GM21390 (cell line): ENCODE measurements at regions not wholly inside any gene's neighbourhood (a gene's known extent, or its start where the extent isn't known, plus 50 kb on each side); places are given as distances from the start of the nearest gene placed in this dataset.

Source experiments
- ATAC-seq: cut with Tn5 transposase; IDR thresholded peaks from one replicate; pipeline ENCODE4 v1.9.1; 2021; ENCODE audit not compliant: unreplicated experiment

GRCh38 chr4:133493241-133493640 is 344.1 kb downstream of the PCDH10 start:
- ATAC-seq, result no peak

GRCh38 chr4:133484287-133484686 is 335.2 kb downstream of the PCDH10 start:
- ATAC-seq, result no peak

- no peak for ATAC-seq
Measured at GRCh38 chr4:133483600-133484246, 334.6 kb downstream of the PCDH10 start.

- ATAC-seq, result no peak
Measured at GRCh38 chr4:133476063-133476462, 327.0 kb downstream of the PCDH10 start.

- ATAC-seq, result no peak
Measured at GRCh38 chr4:133474501-133474900, 325.4 kb downstream of the PCDH10 start.

GRCh38 chr4:133472244-133472643 is 323.1 kb downstream of the PCDH10 start:
- no peak for ATAC-seq

GRCh38 chr4:133467290-133467947 is 318.3 kb downstream of the PCDH10 start:
- no peak for ATAC-seq

GRCh38 chr4:133465022-133465421 is 315.9 kb downstream of the PCDH10 start:
- no peak for ATAC-seq

GRCh38 chr4:133464311-133464710 is 315.2 kb downstream of the PCDH10 start:
- ATAC-seq, result no peak

- ATAC-seq, result no peak
Measured at GRCh38 chr4:133452678-133453077, 303.6 kb downstream of the PCDH10 start.

- no peak for ATAC-seq
Measured at GRCh38 chr4:133450813-133451212, 301.7 kb downstream of the PCDH10 start.

GRCh38 chr4:133440404-133440803 is 291.3 kb downstream of the PCDH10 start:
- ATAC-seq, result no peak

GRCh38 chr4:133439830-133440229 is 290.7 kb downstream of the PCDH10 start:
- ATAC-seq, result no peak

- no peak for ATAC-seq
Measured at GRCh38 chr4:133424605-133425004, 275.5 kb downstream of the PCDH10 start.

GRCh38 chr4:133403913-133404312 is 254.8 kb downstream of the PCDH10 start:
- ATAC-seq, result no peak

GRCh38 chr4:133402616-133403015 is 253.5 kb downstream of the PCDH10 start:
- ATAC-seq, result no peak

GRCh38 chr4:133394971-133395627 is 246.0 kb downstream of the PCDH10 start:
- no peak for ATAC-seq

GRCh38 chr4:133390198-133390855 is 241.2 kb downstream of the PCDH10 start:
- ATAC-seq, result no peak

GRCh38 chr4:133389029-133389428 is 239.9 kb downstream of the PCDH10 start:
- no peak for ATAC-seq

- ATAC-seq, result no peak
Measured at GRCh38 chr4:133385161-133385954, 236.3 kb downstream of the PCDH10 start.
